ENCODE measurements at regions not wholly inside any gene's neighbourhood (a gene's known extent, or its start where the extent isn't known, plus 50 kb on each side); places are given as distances from the start of the nearest gene placed in this dataset.

DNA sequence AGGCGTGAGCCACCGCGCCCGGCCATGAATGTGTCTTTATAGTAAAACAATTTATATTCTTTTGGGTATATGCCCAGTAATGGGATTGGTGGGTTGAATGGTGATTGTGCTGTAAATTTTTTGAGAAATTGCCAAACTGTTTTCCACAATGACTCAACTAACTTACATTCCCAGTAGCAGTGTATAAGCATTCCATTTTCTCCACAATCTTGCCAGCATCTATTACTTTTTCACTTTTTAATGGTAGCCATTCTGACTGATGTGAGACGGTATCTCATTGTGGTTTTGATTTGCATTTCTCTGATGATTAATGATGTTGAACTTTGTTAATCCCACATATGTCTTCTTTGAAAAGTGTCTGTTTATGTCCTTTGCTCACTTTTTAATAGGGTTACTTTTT, 1187.9 kb downstream of the XPNPEP1 start:
- no peaks in the 10 kb centered on the region for H3K4me1 ChIP-seq
- H3K4me3 ChIP-seq: no peak overlapping the region
- no peaks in the 10 kb centered on the region for H3K36me3 ChIP-seq
- TF ChIP-seq Cebpa-rat (IDR thresholded peaks at IDR 0.05): no peak
- H3K27ac ChIP-seq: no peak overlapping the region
- H3K9ac ChIP-seq: no peak overlapping the region
- H3K27me3 ChIP-seq: no peaks in the 10 kb centered on the region
- peaks cover 0 to 11% (median 0%) of the 10 kb centered on the region in 11 experiments; a peak in 8 of 22 replicates for H3K9me3 ChIP-seq (replicated peaks in 1 of 11)
- no peaks in the 10 kb centered on the region for H4K20me1 ChIP-seq
- no peak overlapping the region for H3K4me2 ChIP-seq

DNA sequence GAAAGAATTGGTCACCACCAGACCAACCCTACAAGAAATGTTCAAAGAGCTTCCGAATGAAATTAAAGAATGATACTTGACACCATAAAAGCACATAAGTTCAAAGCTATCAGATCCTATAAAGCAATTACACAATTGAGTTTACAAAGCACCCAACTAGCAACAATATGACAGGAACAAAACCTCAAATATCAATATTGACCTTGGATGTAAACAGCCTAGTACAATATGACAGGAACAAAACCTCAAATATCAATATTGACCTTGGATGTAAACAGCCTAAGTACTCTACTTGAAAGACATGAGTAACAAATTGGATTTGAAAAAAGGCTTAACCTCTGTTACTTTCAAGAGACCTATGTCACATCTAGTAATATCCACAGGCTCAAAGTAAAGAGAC, 1201.4 kb downstream of the XPNPEP1 start:
- Histone ChIP-seq H3K9me3 (replicated peaks in 1 of 11) (peaks cover 7 to 31% (median 10%) of the 10 kb centered on the region in 11 experiments; a peak in 15 of 22 replicates), H3K4me3 (no peak overlapping the region), H4K20me1 (no peaks in the 10 kb centered on the region), H3K27ac (no peak overlapping the region), H3K9ac (no peak overlapping the region), H3K4me1 (no peaks in the 10 kb centered on the region), H3K36me3 (no peaks in the 10 kb centered on the region), H3K4me2 (no peak overlapping the region), H3K27me3 (no peaks in the 10 kb centered on the region)
- no peak for TF ChIP-seq Cebpa-rat (IDR thresholded peaks at IDR 0.05)

DNA sequence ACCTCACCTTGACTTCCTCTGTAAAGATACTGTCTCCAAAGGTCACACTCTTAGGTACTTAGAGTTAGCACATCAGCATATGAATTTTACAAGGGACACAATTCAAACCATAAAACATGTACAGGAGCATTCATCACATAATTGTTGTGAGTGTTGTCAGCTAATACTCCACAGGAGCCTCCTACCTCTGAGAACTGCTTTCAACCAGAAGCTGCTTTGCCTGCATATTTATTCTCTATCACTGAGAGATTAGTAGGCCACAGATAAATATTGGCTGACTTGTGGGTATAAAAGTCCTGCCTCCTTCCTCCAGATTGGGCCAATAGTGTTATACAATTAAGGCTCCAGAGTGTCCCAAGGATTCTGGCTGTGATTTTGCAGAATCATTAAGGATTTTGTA, 1207.0 kb downstream of the XPNPEP1 start:
- H3K4me1 ChIP-seq: no peaks in the 10 kb centered on the region
- H3K9me3 ChIP-seq (replicated peaks in 1 of 11): peaks cover 16 to 53% (median 29%) of the 10 kb centered on the region in 11 experiments
- H3K4me2 ChIP-seq: no peak overlapping the region
- no peak overlapping the region for H3K27ac ChIP-seq
- no peaks in the 10 kb centered on the region for H3K27me3 ChIP-seq
- no peak for TF ChIP-seq Cebpa-rat (IDR thresholded peaks at IDR 0.05)
- no peaks in the 10 kb centered on the region for H3K36me3 ChIP-seq
- H3K4me3 ChIP-seq: no peak overlapping the region
- no peaks in the 10 kb centered on the region for H4K20me1 ChIP-seq
- no peak overlapping the region for H3K9ac ChIP-seq

DNA sequence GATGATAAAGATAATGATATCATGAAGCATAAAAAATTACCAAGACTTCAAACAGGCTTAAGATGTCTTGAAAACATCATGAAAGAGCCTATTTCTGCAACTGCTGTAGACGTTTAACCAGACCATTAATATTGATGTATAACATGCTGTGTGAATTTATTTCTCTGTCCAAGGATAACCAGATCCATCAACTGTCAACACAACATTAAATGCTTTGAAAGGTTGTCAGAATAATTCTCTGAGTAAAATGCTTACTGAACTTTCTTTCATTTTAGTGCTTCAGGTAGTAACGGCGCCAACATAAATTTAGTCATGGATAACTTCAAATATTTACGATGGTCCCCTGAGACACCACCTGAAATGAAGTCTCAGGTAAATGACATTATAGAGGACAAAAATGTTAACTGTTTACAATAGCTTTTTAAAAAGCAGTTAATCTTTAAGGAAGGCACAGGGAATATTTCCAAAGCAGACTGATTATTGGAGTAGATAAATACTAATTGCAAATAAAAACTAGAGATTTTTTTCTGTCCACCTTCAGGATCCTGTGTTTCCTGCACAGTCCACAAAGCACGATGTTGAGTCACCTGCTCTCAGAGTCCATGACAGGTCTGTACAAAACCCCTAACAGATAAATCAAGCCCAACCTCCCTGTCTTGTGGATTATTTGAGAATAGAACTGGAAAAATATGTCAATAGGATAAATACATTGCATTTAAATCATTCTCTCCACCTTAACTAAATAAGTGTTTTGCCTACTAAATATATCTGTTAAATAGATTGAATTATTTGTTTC, 1213.2 kb downstream of the XPNPEP1 start:
- Histone ChIP-seq H3K9me3 (replicated peaks in 1 of 11) (peaks cover 11 to 32% (median 21%) of the 10 kb centered on the region in 11 experiments), H4K20me1 (no peaks in the 10 kb centered on the region), H3K4me3 (no peak overlapping the region), H3K27ac (no peak overlapping the region), H3K36me3 (no peaks in the 10 kb centered on the region), H3K9ac (no peak overlapping the region), H3K27me3 (no peaks in the 10 kb centered on the region), H3K4me1 (no peaks in the 10 kb centered on the region), H3K4me2 (no peak overlapping the region)
- no peak for TF ChIP-seq Cebpa-rat (IDR thresholded peaks at IDR 0.05)

DNA sequence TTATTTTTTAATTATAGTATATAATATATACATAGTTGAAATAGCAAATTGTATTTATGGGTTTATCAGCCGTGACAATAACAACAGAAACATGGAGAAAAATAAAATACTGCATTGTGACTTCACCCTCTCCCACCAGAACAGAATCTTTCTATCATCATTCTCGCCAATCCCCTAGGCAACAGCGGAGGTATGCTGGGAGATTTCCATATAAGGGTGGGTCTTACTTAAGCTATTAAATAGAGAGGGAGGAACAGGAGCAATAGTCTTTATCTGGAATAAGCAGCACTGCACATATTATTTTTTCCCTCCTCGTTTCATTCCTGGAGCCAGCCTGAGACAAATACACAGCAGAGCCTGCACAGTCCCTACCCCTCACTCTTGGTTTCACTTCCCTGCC, 1214.9 kb downstream of the XPNPEP1 start:
- no peak overlapping the region for H3K4me3 ChIP-seq
- H3K27ac ChIP-seq: no peak overlapping the region
- H3K36me3 ChIP-seq: no peaks in the 10 kb centered on the region
- H3K4me2 ChIP-seq: no peak overlapping the region
- no peak for TF ChIP-seq Cebpa-rat (IDR thresholded peaks at IDR 0.05)
- no peaks in the 10 kb centered on the region for H4K20me1 ChIP-seq
- no peak overlapping the region for H3K9ac ChIP-seq
- no peaks in the 10 kb centered on the region for H3K27me3 ChIP-seq
- H3K4me1 ChIP-seq: no peaks in the 10 kb centered on the region
- peaks cover 5 to 17% (median 12%) of the 10 kb centered on the region in 11 experiments for H3K9me3 ChIP-seq (replicated peaks in 1 of 11)

DNA sequence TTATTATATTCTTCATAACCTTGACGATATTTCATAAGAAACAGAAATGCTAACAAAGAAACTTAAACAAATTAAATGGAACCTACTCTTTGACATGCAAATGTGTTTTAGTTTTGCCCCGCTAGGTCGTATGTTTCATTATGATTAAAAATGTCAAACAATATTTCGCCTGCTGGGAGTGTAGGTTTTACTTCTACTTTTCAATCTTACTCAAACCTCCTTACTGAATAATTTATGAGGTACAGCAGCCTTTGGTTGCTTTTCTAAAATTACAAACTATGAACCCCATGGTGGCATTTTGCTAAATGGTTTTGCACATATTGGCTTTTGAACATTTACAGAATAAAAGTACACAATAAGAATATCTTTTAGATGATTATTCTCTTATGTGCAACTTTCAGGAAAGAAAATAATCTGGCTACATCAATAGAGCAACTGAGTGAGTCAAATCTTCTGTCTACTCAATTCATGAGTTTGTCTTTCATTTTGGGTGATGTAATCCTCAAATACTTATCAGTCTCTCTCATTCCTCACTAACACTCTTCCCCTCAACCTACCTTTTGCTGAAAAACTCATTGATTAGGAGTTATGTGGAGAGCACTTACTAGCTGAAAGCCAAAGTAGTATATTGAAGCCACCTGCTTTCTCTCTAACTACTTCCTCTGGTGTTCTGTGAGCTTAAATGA, 1226.4 kb downstream of the XPNPEP1 start:
- H3K4me1 ChIP-seq: no peaks in the 10 kb centered on the region
- H3K4me2 ChIP-seq: no peak overlapping the region
- no peak overlapping the region for H3K9ac ChIP-seq
- H3K36me3 ChIP-seq: no peaks in the 10 kb centered on the region
- no peaks in the 10 kb centered on the region for H3K9me3 ChIP-seq (replicated peaks in 1 of 11)
- H4K20me1 ChIP-seq: no peaks in the 10 kb centered on the region
- H3K4me3 ChIP-seq: no peak overlapping the region
- no peak for TF ChIP-seq Cebpa-rat (IDR thresholded peaks at IDR 0.05)
- no peak overlapping the region for H3K27ac ChIP-seq
- H3K27me3 ChIP-seq: no peaks in the 10 kb centered on the region

DNA sequence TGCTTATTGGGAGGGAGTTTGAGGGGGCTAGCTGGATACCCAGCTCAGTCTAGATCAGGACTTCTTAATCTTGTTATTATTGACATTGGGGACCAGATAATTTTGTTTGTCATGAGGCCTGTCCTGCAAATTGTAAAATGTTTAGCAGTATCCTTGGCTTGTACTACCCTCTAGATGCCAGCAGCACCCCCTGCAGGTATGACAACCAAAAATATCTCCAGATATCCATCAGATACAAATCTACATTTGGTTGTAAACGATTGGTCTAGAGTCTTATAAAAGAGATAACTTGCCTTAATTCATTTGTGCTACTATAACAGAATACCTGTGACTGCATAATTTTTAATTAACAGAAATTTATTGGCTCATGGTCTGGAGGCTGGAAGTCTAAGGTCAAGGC, 1232.2 kb downstream of the XPNPEP1 start:
- Histone ChIP-seq H3K27ac (no peak overlapping the region), H3K27me3 (no peaks in the 10 kb centered on the region), H3K4me3 (no peak overlapping the region), H3K4me1 (no peaks in the 10 kb centered on the region), H3K9me3 (replicated peaks in 1 of 11) (no peaks in the 10 kb centered on the region), H3K9ac (no peak overlapping the region), H3K36me3 (no peaks in the 10 kb centered on the region), H4K20me1 (no peaks in the 10 kb centered on the region), H3K4me2 (no peak overlapping the region)
- no peak for TF ChIP-seq Cebpa-rat (IDR thresholded peaks at IDR 0.05)

DNA sequence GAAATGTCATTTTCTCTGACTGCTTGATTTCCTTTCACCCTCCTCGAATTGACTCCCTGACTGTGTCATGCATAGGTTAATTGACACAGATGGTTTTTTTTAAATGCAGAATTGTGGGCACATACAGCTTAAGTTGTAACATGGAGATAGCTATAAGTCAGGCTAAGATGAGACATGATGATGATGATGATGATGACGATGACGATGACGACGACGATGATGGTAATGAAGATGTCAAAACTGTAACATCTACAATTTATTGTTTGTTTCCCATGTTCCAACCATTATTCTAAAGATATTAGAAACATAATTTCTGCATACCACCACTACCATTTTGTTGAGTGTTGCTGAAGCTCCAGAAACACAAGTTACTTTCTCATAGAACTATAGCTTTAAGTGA, 1232.8 kb downstream of the XPNPEP1 start:
- Histone ChIP-seq H4K20me1 (no peaks in the 10 kb centered on the region), H3K27me3 (no peaks in the 10 kb centered on the region), H3K27ac (no peak overlapping the region), H3K4me3 (no peak overlapping the region), H3K4me2 (no peak overlapping the region), H3K9ac (no peak overlapping the region), H3K36me3 (no peaks in the 10 kb centered on the region), H3K9me3 (replicated peaks in 1 of 11) (no peaks in the 10 kb centered on the region), H3K4me1 (no peaks in the 10 kb centered on the region)
- TF ChIP-seq Cebpa-rat (IDR thresholded peaks at IDR 0.05): no peak

DNA sequence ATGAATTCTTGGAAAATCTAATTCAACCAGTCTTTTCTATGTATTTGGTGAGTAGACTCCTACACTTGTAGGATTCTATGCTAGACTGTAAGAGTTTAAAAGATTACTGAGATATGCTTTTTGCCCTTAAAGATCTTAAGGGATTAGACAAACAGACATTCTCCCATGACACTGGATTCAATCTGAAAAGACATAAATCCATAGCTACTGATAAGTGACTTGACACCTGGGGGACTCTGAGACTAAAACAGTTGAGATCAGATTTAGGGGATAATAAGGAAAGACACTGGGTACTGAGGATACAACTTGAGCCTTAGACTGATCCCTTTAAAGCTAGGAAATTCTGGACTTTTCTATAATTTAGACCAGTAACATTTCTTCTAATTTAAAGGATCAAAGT, 1233.4 kb downstream of the XPNPEP1 start:
- no peaks in the 10 kb centered on the region for H3K36me3 ChIP-seq
- no peak overlapping the region for H3K4me2 ChIP-seq
- no peak overlapping the region for H3K4me3 ChIP-seq
- no peaks in the 10 kb centered on the region for H3K9me3 ChIP-seq (replicated peaks in 1 of 11)
- no peaks in the 10 kb centered on the region for H3K27me3 ChIP-seq
- no peaks in the 10 kb centered on the region for H3K4me1 ChIP-seq
- no peak for TF ChIP-seq Cebpa-rat (IDR thresholded peaks at IDR 0.05)
- no peak overlapping the region for H3K27ac ChIP-seq
- H4K20me1 ChIP-seq: no peaks in the 10 kb centered on the region
- no peak overlapping the region for H3K9ac ChIP-seq

DNA sequence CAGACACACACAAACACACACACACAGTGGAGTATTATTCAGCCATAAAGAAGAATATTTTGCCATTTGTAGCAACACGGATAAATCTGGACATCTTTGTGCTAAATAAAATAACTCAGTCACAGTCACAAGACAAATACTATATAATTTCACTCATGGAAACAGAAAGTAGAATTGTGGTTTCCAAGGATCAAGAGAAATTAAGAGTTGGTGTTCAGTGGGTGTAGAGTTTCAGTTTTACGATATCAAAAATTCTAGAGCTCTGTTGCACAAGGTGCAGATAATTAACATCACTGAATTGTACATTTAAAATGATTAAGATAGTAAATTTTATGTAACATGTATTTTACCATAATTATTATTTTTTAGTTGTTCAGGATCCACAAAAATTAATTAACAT, 1235.0 kb downstream of the XPNPEP1 start:
- no peak for TF ChIP-seq Cebpa-rat (IDR thresholded peaks at IDR 0.05)
- Histone ChIP-seq H3K36me3 (no peaks in the 10 kb centered on the region), H3K4me3 (no peak overlapping the region), H4K20me1 (no peaks in the 10 kb centered on the region), H3K27me3 (no peaks in the 10 kb centered on the region), H3K4me2 (no peak overlapping the region), H3K9me3 (replicated peaks in 1 of 11) (no peaks in the 10 kb centered on the region), H3K27ac (no peak overlapping the region), H3K4me1 (no peaks in the 10 kb centered on the region), H3K9ac (no peak overlapping the region)

Measured in BLaER1 treated with 17β-estradiol and CSF1 and Interleukin-3, amounts not matched to agents 10 nM and 100 nM (cell line).